Activated CD4-positive, CD25-positive, alpha-beta regulatory T cell treated with anti-CD3 and anti-CD28 coated beads, Interleukin-2, amount 50 U/mL, for 24 hours (primary cell): ENCODE measurements at regions not wholly inside any gene's neighbourhood (a gene's known extent, or its start where the extent isn't known, plus 50 kb on each side); places are given as distances from the start of the nearest gene placed in this dataset.
"Not testable (repeated sequence)": the region's sequence is repeated elsewhere in the genome, so short reads cannot be mapped to it uniquely, and the experiment has no call there.

ENCODE experiments used
- ATAC-seq, 2 donors: fragments of 150-1000 bp; cut with Tn5 transposase; one replicate each; pipeline ENCODE4 v1.10.0; 2021; ENCODE audit warnings: mild to moderate bottlenecking in 1 of 2, moderate library complexity in 1 of 2

DNA sequence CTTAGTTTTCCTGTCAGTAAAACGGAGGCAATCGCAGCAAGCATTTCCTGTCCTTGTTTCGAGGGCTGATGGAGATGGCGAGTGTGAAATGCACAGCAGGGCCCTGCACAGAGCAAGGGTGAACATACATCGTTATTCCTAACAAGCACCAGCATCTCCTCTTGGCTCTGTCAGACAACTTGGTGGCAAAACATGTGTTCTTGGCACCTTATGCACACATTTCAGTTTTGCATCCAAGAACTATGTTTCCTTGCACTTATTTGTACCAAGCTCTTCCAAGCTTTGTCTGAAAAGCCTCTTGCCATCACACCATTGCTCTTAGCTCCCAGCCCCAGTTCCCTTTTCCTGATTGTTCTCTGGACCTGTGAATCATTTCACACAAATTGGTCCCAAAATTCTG lies 132.9 kb upstream of the GRB10 start:
- ATAC-seq = no peak

DNA sequence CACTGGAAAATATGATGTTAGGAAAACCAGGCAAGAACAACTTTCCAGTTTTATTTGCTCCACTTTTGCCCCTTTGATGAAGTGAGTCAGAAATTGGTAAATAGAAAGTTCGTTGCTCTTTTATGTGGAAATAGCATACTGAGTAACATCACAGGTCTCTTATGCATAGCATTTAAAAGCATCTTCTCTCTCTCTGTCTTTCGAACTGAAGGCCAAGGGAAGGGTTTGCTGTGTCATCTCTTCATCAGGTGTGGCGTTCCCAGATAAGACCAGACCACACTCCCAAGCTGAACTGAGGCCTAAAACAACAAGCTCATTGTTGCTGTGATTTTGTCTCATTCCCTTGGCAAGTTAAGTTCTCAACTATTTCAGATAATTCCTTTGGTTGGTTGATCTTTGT lies 131.8 kb upstream of the GRB10 start:
- no peak for ATAC-seq

GRCh38 chr7:50908628-50909290 lies 126.1 kb upstream of the GRB10 start:
- ATAC-seq = no peak

DNA sequence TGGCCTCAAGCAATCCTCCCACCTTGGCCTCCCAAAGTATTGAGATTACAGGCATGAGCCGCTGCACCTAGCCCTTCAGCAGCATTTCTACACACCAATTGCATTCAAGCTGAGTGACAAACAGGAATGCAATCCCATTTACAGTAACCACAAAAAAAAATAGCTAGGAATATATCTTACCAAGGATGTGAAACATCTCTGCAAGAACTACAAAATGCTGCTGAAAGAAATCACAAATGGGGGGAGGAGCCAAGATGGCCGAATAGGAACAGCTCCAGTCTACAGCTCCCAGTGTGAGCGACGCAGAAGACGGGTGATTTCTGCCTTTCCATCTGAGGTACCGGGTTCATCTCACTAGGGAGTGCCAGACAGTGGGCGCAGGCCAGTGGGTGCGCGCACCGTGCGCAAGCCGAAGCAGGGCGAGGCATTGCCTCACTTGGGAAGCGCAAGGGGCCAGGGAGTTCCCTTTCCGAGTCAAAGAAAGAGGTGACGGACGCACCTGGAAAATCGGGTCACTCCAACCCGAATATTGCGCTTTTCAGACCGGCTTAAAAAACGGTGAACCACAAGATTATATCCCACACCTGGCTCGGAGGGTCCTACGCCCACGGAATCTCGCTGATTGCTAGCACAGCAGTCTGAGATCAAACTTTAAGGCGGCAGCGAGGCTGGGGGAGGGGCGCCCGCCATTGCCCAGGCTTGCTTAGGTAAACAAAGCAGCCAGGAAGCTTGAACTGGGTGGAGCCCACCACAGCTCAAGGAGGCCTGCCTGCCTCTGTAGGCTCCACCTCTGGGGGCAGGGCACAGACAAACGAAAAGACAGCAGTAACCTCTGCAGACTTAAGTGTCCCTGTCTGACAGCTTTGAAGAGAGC lies 116.1 kb upstream of the GRB10 start:
- ATAC-seq = not testable (repeated sequence)

GRCh38 chr7:50887061-50887460 lies 104.4 kb upstream of the GRB10 start:
- ATAC-seq = not testable (repeated sequence)

DNA sequence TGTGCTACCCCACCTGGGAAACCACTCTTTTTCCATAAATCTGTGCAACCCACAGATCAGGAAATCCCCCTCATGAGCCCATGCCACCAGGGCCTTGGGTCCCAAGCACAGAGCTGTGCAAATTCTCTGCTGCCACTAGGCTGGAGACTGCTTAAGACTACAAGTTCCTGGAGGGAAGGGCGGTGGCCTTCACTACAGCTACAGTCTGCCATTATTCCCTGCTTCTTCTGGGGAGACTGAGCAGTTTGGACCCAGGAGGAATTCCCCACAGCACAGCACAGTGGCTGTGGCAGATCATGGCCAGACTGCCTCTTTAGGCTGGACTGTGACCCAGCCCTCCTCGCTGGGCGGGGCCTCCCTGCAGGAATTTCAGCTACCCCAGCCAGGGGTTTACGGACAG lies 89.7 kb upstream of the GRB10 start:
- ATAC-seq = no peak

DNA sequence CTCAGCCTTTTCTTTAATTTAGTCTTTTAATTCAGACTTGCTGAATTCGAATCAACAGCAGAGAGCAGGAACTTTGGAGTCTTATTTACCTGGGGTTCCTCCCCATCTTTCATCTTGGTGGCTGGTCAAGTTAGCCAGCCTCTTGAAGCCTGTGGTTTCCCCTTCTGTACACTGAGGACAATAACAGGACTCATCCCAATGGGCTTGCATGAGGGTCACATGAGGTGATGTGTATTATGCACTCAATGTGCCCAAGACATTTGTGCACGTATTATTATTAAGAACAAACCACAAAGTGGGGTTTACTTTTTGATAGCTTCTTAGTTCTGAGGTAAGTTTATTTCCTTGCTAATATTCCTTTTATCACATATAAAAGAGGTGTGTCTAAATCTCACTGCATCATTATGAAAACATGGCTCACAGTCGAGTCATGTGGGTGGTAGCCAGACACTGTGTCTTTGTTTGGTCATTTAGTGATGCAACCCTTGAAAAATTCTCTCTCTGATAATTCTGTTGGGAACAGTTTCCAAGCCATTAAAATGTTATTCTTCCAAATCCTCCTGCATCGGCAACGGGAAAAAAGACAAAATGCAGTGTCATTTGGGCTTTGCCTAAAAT lies 86.5 kb upstream of the GRB10 start:
- ATAC-seq = no peak

GRCh38 chr7:50868426-50869100 lies 85.9 kb upstream of the GRB10 start:
- no peak for ATAC-seq

GRCh38 chr7:50867034-50867356 lies 84.3 kb upstream of the GRB10 start:
- ATAC-seq = no peak

- no peak for ATAC-seq
Observed at GRCh38 chr7:50866343-50867033, 83.8 kb upstream of the GRB10 start.

DNA sequence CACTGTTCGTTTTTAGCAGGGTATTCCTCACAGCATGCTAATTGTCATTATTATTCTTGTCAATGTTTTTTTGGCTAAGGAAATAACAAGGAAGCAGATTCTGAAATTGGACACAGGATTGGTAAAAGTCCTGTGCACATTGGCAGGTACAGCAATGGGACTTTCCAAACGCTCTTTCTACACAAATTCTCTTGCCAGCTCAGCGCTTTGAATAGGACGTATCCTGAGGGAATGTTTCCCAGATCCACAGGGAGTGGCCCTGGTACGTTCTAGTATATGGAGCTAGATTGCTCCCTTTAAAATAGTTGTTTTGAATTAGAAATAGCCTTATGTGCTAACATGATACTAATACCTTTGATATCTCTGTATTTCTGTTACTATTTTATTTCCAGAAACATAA lies 82.8 kb upstream of the GRB10 start:
- ATAC-seq = no peak

DNA sequence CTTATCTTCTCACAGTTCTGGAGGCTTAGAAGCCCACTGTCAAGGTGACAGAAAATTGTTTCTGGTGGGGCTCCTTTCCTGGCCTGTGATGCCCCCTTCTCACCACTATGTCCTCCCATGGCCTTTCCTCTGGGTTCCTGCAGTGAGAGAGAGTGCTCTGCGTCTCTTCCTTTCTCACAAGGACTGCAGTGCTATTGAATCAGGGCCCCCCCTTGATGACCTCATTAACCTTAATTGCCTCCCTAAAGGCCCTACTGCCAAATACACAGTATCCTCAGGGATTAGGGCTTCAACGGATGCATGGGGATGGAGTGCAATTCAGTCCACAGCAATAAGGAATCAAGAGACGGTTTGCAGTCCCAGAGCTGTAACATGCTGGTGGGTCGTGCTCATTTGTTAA lies 82.0 kb upstream of the GRB10 start:
- ATAC-seq = no peak

DNA sequence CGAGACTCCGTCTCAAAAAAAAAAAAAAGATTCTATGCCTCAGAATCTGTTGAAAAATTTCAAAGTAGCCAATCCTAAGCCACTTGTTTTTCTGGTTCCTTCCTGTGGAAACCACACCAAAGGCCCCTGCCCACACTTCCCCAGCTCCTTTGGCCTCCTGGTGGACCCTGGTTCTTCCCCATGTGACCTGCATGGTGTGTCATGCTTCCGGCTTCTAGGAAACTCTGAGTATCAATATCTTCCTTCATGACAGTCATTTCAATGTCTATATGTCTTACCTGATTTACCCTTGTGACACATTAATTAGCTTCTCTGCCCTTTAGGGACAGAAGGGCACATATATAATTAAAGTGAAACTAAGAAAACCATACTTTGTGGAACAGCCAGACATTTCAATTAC lies 80.4 kb upstream of the GRB10 start:
- ATAC-seq = no peak

- no peak for ATAC-seq
Observed at GRCh38 chr7:50862302-50862701, 79.6 kb upstream of the GRB10 start.

- ATAC-seq = no peak
Observed at GRCh38 chr7:50860598-50860997, 77.9 kb upstream of the GRB10 start.

DNA sequence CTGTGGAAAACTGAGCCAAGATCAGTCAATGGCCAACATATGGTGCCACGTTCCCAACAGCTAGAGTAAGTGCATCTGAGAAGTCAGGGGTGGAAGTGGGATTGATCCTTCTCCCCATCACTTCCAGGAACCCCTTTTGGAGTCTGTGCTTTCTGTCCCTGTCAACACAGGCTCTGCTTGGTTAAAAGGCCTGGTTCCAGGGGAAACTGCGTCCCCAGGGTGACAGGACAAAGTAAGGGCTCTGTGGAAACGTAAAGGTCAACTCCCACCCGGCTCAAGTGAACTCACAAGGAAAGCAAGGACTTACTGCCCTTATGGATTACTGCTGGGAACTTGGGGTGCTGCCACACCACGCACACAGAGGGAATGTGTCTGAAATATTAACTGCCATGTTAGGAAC lies 77.5 kb upstream of the GRB10 start:
- no peak for ATAC-seq

DNA sequence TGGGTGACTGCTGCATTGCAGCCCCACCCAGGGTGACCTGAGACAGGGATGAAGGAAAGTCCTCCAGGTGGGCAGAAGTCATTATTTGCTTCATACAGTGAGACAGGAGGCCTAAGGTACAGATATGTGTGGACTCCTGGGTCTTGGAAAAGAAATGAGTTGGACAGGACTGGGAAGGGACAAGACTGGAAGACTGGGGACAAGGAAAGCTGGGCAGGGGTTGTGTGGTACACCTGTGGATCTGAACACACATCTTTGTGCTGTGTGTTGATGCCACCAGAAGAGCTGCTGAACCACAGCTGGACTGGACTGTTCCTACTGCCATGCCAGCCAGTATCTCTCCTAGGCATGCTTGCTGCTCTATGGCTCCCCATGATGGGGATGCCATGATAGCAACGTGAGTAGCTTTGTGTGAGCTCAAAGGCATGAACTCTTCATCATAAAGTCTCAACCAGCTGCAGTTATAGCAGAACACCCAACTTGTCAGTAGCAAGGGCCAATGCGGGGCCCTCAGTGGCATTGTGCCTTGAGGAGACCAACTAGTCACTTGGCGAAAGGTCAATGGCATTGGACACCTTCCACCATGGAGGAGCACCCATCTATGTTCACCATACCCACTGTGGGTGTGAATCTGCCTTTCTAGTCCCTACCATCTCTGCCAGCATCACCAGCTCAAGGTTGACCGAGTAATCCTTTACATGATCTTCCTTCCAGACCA lies 76.0 kb upstream of the GRB10 start:
- ATAC-seq = no peak

DNA sequence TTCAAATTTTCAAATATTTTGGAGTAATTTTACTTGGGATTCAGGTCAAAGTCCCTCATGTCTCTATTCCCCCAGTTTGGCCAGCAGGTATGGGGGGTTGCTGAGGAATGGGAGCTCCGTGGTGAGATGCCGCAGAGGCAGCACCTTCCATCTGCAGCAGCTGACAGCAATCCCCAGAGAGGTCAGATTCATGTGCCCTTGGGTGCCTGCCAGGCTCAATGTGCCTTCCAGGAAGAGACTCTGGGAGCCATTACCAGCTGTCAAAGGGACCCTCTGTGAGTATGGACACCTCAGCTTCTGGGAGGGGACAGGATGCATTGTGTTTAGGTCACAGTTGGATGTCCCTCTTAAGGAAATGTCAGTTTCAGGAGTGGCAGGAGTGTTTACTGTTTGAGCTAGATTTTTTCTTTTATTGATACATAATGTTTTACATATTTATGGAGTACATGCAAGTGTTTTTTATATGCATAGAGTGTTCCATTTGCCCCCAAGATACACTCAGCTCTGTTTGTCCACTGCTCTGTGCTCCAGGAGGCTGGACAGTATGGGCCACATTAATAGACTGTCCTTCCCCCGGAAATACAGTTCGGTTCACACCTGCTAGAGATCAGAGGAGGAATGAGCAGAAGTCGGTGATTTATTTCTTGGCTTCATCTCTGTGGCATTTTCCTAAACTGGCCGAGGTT lies 75.3 kb upstream of the GRB10 start:
- no peak for ATAC-seq

- ATAC-seq = no peak
Observed at GRCh38 chr7:50856806-50857205, 74.1 kb upstream of the GRB10 start.

GRCh38 chr7:50856231-50856630 lies 73.5 kb upstream of the GRB10 start:
- no peak for ATAC-seq

DNA sequence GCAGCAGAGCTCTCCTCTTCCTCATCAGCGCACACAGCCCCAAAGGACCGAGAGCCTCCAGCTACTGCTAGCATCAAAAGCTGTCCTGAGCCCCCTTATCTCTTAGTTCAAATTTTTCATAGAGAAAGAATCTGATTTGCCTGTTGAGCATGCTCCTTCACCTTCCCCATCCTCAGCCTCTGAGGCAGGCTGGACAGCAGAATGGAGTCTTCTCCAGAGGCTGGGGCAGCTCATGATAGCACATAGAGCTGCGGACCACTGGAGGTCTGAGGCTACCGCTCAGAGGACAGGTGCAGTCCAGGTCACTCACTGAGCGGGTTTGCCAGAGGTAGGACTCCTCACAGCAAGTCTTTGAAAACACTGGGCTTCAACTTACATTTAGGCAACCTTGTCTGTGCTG lies 72.8 kb upstream of the GRB10 start:
- no peak for ATAC-seq

DNA sequence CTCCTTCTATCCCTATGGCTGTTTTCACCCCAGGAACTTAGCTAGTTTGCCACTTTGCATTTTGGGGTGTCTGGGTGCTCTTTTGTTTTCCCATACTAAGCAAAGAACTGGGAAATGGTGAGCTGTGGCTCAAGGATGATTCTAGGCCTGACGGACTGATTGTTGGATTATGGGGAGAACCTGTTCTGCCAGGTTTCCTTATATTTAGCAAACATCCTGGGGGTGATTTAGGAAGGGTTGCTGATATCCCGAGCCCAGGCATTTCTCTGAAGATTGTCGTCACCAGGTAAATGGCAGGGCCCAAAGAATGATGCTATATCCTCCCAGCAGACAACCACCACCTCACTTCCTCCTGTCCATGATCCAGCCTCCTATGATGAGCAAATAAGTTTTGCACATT lies 72.1 kb upstream of the GRB10 start:
- no peak for ATAC-seq
